ENCODE measurements at regions not wholly inside any gene's neighbourhood (a gene's known extent, or its start where the extent isn't known, plus 50 kb on each side); places are given as distances from the start of the nearest gene placed in this dataset.
A peak's percentile ranks its signal among the peaks of the same experiment; 100 is the strongest.

DNA sequence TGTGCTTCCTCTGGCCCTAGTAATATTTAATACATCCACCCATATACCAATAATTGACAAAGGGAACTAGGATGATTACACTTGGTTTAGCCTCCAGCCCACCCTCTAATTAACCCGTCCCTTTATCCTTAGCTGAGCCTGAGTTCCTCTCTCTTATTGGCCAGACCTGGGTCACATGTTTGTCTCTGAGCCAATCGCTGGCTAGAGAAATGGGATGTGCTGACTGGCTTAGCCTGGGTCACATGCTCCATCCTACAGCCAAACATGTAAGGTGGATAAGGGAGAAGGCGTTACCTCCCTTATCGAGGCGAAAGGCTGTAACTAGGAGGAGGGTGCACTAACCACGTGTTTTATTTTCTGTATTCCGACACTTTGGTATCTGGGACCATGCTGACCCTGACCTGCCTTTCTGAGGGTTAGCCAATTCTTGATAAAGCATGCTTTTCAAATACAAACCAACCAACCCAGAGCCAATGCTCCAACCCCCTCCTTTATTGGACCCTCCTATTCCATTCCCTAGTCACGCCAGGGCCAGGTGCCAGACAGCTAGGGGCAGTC is 262.7 kb downstream of the PREX1 start:
- BruUV-seq (replicated peaks): no TSS peak
- Histone ChIP-seq H3K36me3 (ENCODE audit: control insufficient read depth in 2 of 2, insufficient read depth in 2 of 2, low read length in 1 of 2) (no peaks in the 10 kb centered on the region), H3K4me3 (no peak overlapping the region), H2AFZ (ENCODE audit: control insufficient read depth, low read depth, low read length) (no peak overlapping the region), H3K9me3 (replicated peaks; ENCODE audit: control insufficient read depth, insufficient read depth, low read length) (no peaks in the 10 kb centered on the region; the same call in 2 of the 3 replicates), H3K4me2 (ENCODE audit: control insufficient read depth, insufficient read depth) (no peak overlapping the region), H3K79me2 (ENCODE audit: control insufficient read depth, insufficient read depth, low read length) (no peaks in the 10 kb centered on the region), H3K4me1 (ENCODE audit: control insufficient read depth, insufficient read depth, low read length) (no peaks in the 10 kb centered on the region), H3K27ac (ENCODE audit: control insufficient read depth, insufficient read depth) (no peak overlapping the region), H3K9ac (ENCODE audit: control insufficient read depth, insufficient read depth, low read length) (no peak overlapping the region), H4K20me1 (ENCODE audit: control insufficient read depth, insufficient read depth) (no peaks in the 10 kb centered on the region), H3K27me3 (replicated peaks in 1 of 2; ENCODE audit: control insufficient read depth in 2 of 2, insufficient read depth in 2 of 2, low read length in 1 of 2) (peaks cover 0 to 2% of the 10 kb centered on the region in 2 experiments; a peak in 2 of 4 replicates)
- ATAC-seq (no peak), DNase-seq (ENCODE audit: low read depth, low spot score) (no peak), FAIRE-seq (no peak)
- intact Hi-C loops (cut with micrococcal nuclease; ENCODE audit: unreplicated experiment): no loop called here
- in situ Hi-C loops (cut with MboI): no loop called here
- TF ChIP-seq, protein P1, sequence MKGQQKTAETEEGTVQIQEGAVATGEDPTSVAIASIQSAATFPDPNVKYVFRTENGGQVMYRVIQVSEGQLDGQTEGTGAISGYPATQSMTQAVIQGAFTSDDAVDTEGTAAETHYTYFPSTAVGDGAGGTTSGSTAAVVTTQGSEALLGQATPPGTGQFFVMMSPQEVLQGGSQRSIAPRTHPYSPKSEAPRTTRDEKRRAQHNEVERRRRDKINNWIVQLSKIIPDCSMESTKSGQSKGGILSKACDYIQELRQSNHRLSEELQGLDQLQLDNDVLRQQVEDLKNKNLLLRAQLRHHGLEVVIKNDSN (IDR thresholded peaks at IDR 0.05; ENCODE audit: borderline replicate concordance, extremely low read length, insufficient read depth, low read depth, low read length): peak; percentile 10
- no peak for TF ChIP-seq MXI1 (IDR thresholded peaks at IDR 0.05; ENCODE audit: low read depth, low read length)
- peak; percentile 61 for TF ChIP-seq NFYB (IDR thresholded peaks at IDR 0.05; ENCODE audit: insufficient read depth, low read depth, low read length)
- CTCF ChIA-PET: no interaction called here
- RAD21 ChIA-PET (ENCODE audit: unreplicated experiment): no interaction called here
- WGBS (ENCODE audit: insufficient coverage, insufficient replicate concordance, low lambda C conversion rate, missing lambda C conversion rate): 39% methylated on average over 8 of the region's 8 CpGs
- SMC1A ChIA-PET (ENCODE audit: uncharacterized antibody, unreplicated experiment): no interaction called here
- POLR2A ChIA-PET: no interaction called here

DNA sequence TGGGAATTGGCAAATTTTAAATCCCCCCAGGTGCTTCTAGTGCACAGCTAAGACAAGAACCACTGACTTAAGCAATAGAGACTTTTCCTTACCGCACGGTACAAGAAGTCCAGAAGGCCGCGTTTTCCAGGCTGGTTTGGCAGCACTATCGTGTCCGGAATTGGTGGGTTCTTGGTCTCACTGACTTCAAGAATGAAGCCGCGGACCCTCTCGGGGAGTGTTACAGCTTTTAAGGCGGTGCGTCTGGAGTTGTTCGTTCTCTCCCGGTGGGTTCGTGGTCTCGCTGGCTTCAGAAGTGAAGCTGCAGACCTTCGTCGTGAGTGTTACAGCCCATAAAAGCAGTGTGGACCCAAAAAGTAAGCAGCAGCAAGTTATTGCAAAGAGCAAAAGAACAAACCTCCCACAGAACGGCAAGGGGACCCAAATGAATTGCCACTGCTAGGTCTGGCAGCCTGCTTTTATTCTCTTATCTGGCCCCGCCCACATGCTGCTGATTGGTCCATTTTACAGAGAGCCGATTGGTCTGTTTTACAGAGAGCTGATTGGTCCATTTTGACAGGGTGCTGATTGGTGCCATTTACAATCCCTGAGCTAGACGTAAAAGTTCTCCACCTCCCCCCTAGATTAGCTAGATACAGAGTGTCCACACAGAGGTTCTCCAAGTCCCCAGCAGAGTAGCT is 264.5 kb downstream of the PREX1 start:
- DNase-seq (ENCODE audit: low read depth, low spot score) (no peak), ATAC-seq (no peak), FAIRE-seq (no peak)
- Histone ChIP-seq H3K4me3 (no peak overlapping the region), H3K36me3 (ENCODE audit: control insufficient read depth in 2 of 2, insufficient read depth in 2 of 2, low read length in 1 of 2) (no peaks in the 10 kb centered on the region), H4K20me1 (ENCODE audit: control insufficient read depth, insufficient read depth) (no peaks in the 10 kb centered on the region), H3K9me3 (replicated peaks; ENCODE audit: control insufficient read depth, insufficient read depth, low read length) (no peaks in the 10 kb centered on the region; the same call in 2 of the 3 replicates), H3K9ac (ENCODE audit: control insufficient read depth, insufficient read depth, low read length) (no peak overlapping the region), H3K79me2 (ENCODE audit: control insufficient read depth, insufficient read depth, low read length) (no peaks in the 10 kb centered on the region), H3K4me1 (ENCODE audit: control insufficient read depth, insufficient read depth, low read length) (no peaks in the 10 kb centered on the region), H3K27me3 (replicated peaks in 1 of 2; ENCODE audit: control insufficient read depth in 2 of 2, insufficient read depth in 2 of 2, low read length in 1 of 2) (peaks cover 0 to 2% of the 10 kb centered on the region in 2 experiments; a peak in 2 of 4 replicates), H2AFZ (ENCODE audit: control insufficient read depth, low read depth, low read length) (no peak overlapping the region), H3K27ac (ENCODE audit: control insufficient read depth, insufficient read depth) (no peak overlapping the region), H3K4me2 (ENCODE audit: control insufficient read depth, insufficient read depth) (no peak overlapping the region)
- intact Hi-C loops (cut with micrococcal nuclease; ENCODE audit: unreplicated experiment): no loop called here
- ChIA-PET RAD21 (ENCODE audit: unreplicated experiment) (interaction anchor here (1.1 to 2.1 kb wide), 2 partner anchors 54 to 57 kb away, joined by 3 to 12 read pairs; no protein-coding TSS in a partner anchor), POLR2A (interaction anchor here (0.6 kb wide), 1 partner anchor 16 kb away, joined by 4 read pairs; no protein-coding TSS in a partner anchor), CTCF (interaction anchor here (2.6 kb wide), 1 partner anchor 57 kb away, joined by 16 read pairs; no protein-coding TSS in a partner anchor), SMC1A (ENCODE audit: uncharacterized antibody, unreplicated experiment) (no interaction called here)
- no TSS peak for BruUV-seq (replicated peaks)
- TF ChIP-seq NFYB (IDR thresholded peaks at IDR 0.05; ENCODE audit: insufficient read depth, low read depth, low read length) (peak; percentile 79), CEBPZ (IDR thresholded peaks at IDR 0.05; ENCODE audit: low read depth, low read length) (no peak), NBN (IDR thresholded peaks at IDR 0.05) (no peak), IRF3 (IDR thresholded peaks at IDR 0.05) (no peak), NFYA (IDR thresholded peaks at IDR 0.05; ENCODE audit: borderline replicate concordance, low read depth, low read length) (no peak), STAT3 (IDR thresholded peaks at IDR 0.05; ENCODE audit: low read depth, low read length) (no peak)
- in situ Hi-C loops (cut with MboI): no loop called here
- 86% methylated on average over 21 of the region's 21 CpGs for WGBS (ENCODE audit: insufficient coverage, insufficient replicate concordance, low lambda C conversion rate, missing lambda C conversion rate)
